ENCODE measurements at regions not wholly inside any gene's neighbourhood (a gene's known extent, or its start where the extent isn't known, plus 50 kb on each side); places are given as distances from the start of the nearest gene placed in this dataset.
A peak's percentile ranks its signal among the peaks of the same experiment; 100 is the strongest.

DNA sequence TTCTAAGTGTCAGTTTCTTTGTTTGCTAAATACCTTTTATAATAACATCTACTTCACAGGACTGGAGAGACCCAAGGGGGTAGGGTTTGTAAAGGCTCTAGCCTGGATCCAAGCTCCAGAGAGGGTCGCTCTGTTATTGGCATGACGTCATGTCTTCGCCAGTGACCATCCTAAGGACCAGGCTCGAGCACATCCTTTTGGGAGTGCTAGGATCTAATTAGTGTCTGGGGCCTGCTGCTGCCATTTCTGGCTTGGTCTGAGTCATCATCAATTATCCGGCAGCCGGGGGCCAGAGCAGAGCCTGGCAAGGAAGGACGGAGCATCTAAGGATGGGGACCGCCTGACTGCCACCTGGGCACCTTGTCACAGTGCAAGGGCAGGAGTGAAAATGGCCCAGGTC, 153.0 kb downstream of the NSG2 start:
- Mint-ChIP-seq H3K9me3 (peaks cover 17% of the 10 kb centered on the region), H3K36me3 (peaks cover 2% of the 10 kb centered on the region), H3K4me1 (peaks cover 3% of the 10 kb centered on the region), H3K27me3 (ENCODE audit: low read depth) (peaks cover 3% of the 10 kb centered on the region), H3K4me3 (no peak overlapping the region), H3K27ac (no peak overlapping the region)
- TF ChIP-seq, protein P1, sequence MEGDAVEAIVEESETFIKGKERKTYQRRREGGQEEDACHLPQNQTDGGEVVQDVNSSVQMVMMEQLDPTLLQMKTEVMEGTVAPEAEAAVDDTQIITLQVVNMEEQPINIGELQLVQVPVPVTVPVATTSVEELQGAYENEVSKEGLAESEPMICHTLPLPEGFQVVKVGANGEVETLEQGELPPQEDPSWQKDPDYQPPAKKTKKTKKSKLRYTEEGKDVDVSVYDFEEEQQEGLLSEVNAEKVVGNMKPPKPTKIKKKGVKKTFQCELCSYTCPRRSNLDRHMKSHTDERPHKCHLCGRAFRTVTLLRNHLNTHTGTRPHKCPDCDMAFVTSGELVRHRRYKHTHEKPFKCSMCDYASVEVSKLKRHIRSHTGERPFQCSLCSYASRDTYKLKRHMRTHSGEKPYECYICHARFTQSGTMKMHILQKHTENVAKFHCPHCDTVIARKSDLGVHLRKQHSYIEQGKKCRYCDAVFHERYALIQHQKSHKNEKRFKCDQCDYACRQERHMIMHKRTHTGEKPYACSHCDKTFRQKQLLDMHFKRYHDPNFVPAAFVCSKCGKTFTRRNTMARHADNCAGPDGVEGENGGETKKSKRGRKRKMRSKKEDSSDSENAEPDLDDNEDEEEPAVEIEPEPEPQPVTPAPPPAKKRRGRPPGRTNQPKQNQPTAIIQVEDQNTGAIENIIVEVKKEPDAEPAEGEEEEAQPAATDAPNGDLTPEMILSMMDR (IDR thresholded peaks at IDR 0.05; ENCODE audit: unreplicated experiment), result no peak
- no peak for DNase-seq (ENCODE audit: low spot score in 2 of 2, unreplicated experiment in 2 of 2)

DNA sequence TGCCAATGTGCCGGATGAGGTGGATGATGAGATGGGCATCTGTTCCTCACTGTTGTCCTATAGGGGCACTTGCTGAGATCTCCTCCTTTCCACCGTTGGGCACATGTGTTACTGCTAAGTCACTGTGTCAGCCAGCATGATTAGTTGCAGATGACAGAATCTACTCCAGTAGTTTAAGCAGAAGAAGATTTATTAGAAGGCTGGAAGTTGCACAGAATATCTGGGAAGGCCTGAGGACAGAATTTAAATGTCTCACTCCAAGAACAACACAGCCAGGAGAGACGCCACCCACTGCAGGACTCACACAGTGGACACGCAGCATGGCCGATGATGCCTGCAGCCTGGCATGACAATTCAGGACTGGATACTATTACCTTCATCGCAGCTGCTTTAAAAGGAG, 157.5 kb downstream of the NSG2 start:
- peaks cover 17% of the 10 kb centered on the region for H3K9me3 Mint-ChIP-seq
- no peak overlapping the region for H3K4me3 Mint-ChIP-seq
- peaks cover 17% of the 10 kb centered on the region for H3K4me1 Mint-ChIP-seq
- TF ChIP-seq, protein P1 (IDR thresholded peaks at IDR 0.05; ENCODE audit: unreplicated experiment), result no peak
- H3K27me3 Mint-ChIP-seq (ENCODE audit: low read depth), result peaks cover 8% of the 10 kb centered on the region
- no peak overlapping the region for H3K27ac Mint-ChIP-seq
- H3K36me3 Mint-ChIP-seq, result peaks cover 2% of the 10 kb centered on the region
- no peak for DNase-seq (ENCODE audit: low spot score in 2 of 2, unreplicated experiment in 2 of 2)

DNA sequence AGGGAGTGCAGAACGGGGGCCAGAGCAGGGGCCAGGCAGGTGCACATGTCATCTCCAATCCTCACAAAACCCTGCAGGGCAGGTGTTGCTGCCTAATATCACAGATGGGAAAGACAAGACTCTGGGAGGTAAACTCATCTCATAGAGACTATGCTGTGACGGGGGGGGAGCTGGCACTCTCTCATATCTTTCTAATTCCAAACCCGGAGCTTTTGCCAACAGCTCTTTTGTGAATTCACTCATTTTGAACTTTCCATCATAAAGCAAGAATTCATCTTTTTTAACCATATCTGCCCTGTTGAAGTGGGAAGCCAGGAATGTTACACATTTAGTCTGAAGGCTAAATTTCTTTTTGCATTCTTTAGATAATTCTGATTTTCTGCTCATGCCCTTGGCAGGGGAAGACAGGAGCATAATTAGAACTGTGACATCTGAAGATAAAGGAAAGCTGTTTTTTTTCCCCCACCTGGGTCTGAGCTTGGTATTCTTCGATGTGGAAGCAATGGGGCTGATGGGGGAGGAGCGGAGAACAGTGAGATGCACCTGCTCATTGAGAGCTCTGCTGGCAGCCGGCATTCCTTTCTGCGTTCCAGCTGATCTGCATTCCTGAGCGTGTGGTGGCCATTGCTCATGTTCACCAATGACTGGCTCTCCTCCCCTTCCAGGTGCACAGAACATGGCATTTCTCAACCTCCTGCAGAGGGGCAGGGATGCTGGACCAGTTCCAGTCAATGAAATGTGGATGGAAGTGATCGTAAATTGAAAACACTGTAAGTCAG, 159.2 kb downstream of the NSG2 start:
- DNase-seq (ENCODE audit: low spot score in 2 of 2, unreplicated experiment in 2 of 2), result peak in 1 of 2 experiments; percentile 59
- H3K9me3 Mint-ChIP-seq, result peaks cover 17% of the 10 kb centered on the region
- peaks cover 10% of the 10 kb centered on the region for H3K27me3 Mint-ChIP-seq (ENCODE audit: low read depth)
- H3K4me3 Mint-ChIP-seq, result no peak overlapping the region
- H3K27ac Mint-ChIP-seq, result peak overlapping the region; percentile 55
- TF ChIP-seq, protein P1 (IDR thresholded peaks at IDR 0.05; ENCODE audit: unreplicated experiment), result no peak
- peaks cover 2% of the 10 kb centered on the region for H3K36me3 Mint-ChIP-seq
- H3K4me1 Mint-ChIP-seq, result peaks cover 20% of the 10 kb centered on the region

DNA sequence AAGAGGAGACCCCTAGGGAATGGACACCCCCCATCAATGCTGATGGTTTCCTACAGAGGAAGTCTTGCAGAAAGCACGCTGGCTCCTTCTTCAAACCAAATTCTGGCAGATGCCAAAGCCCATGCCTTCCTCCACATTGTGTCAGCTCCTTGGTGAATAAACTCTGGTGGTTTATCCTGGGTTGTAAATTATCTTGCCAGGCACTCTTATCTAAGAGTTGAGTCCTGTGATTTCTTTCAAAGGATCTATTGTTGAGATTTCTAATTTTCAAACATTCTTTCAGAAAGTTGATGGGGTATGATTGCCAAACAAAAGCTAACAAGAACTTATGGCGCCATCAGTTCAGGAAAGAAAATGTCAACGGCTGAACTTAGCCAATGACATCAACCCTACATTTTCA, 160.4 kb downstream of the NSG2 start:
- Mint-ChIP-seq H3K9me3 (peaks cover 15% of the 10 kb centered on the region), H3K36me3 (peaks cover 2% of the 10 kb centered on the region), H3K27me3 (ENCODE audit: low read depth) (peaks cover 21% of the 10 kb centered on the region), H3K4me1 (peaks cover 20% of the 10 kb centered on the region), H3K27ac (no peak overlapping the region), H3K4me3 (no peak overlapping the region)
- no peak for DNase-seq (ENCODE audit: low spot score in 2 of 2, unreplicated experiment in 2 of 2)
- TF ChIP-seq, protein P1 (IDR thresholded peaks at IDR 0.05; ENCODE audit: unreplicated experiment), result no peak

DNA sequence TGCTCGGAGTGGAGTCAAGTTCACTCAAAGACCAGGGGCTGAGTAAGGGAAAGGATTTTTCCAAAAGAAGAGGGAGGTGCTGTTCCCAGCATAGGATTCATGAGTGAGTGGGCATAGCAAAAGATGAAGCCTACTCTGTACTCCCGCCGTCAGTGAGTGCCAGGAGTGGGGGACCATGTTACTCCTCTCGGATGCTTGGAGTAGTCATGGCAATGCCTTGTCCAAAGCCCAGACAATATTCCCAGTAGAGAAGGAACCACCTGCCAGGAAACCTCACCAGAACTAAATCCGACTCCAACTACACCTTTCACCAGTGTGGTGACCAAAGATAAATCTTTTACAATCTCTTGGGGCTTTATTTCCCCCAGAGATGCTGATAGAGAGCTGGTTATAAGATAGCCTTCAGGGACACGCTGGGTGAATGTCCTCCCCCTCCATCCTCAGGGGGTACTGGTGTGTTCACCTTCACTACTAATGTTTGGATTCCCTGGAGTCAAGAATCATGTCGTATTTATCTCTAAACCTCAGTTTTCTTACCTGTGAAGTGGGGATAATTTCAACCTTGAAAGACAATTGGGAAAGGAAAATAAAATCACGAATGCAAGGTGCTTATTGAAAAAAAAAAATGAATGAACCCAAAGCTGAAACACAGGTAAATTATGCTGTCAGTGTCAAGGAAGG, 165.2 kb downstream of the NSG2 start:
- no peak for DNase-seq (ENCODE audit: low spot score in 2 of 2, unreplicated experiment in 2 of 2)
- Mint-ChIP-seq H3K36me3 (no peaks in the 10 kb centered on the region), H3K27ac (no peak overlapping the region), H3K4me1 (peaks cover 2% of the 10 kb centered on the region), H3K4me3 (no peak overlapping the region), H3K9me3 (no peaks in the 10 kb centered on the region), H3K27me3 (ENCODE audit: low read depth) (peaks cover 64% of the 10 kb centered on the region)
- TF ChIP-seq, protein P1 (IDR thresholded peaks at IDR 0.05; ENCODE audit: unreplicated experiment), result no peak
